Pancreas (tissue), 10 donors: ENCODE measurements at regions not wholly inside any gene's neighbourhood (a gene's known extent, or its start where the extent isn't known, plus 50 kb on each side); places are given as distances from the start of the nearest gene placed in this dataset.

ENCODE experiments used
- ATAC-seq, 4 donors: fragments of 200-7000 bp; cut with Tn5 transposase; one replicate each; pipeline versions ENCODE4 v1.8.0 to v1.9.1; 2020; ENCODE audit warnings: mild to moderate bottlenecking in 4 of 4, moderate library complexity in 4 of 4
- DNase-seq, 6 donors: peaks; one replicate each; pipeline ENCODE4 v3.0.0-alpha.2; 2020
- FAIRE-seq: peaks from 2 replicates; lab custom pipeline; 2012; peaks lifted over from hg19 to GRCh38; lab: Jason Lieb, UNC
- H3K27ac ChIP-seq, 4 donors: fragments of 200-600 bp; sonication (generic); 1 replicate in 3 of 4; 2 replicates in 1 of 4; pipeline versions ENCODE4 v1.5.0 to v1.8.0; 2020
- H3K27me3 ChIP-seq, 4 donors: fragments of 200-600 bp; one replicate each; pipeline ENCODE4 v1.8.0; 2021
- H3K36me3 ChIP-seq, 3 donors: fragments of 200-600 bp; sonication (generic) in 1 of 3; one replicate each; pipeline versions ENCODE4 v1.5.0 to v1.8.0; 2020 to 2021
- H3K4me1 ChIP-seq, 3 donors: fragments of 200-600 bp; one replicate each; pipeline ENCODE4 v1.8.0; 2021
- H3K4me3 ChIP-seq, 4 donors: fragments of 200-600 bp; sonication (generic) in 2 of 4; one replicate each; pipeline versions ENCODE4 v1.5.0 to v1.8.0; 2020 to 2021
- H3K9me3 ChIP-seq, 4 donors: fragments of 200-600 bp; one replicate each; pipeline ENCODE4 v1.8.0; 2021
- WGBS, 2 donors: extraction: QIAGEN DNeasy Blood & Tissue Kit; methylation state at CpG; one replicate each; pipeline ENCODE4 v1.1.7; 2013; 5-methylcytosine and 5-hydroxymethylcytosine counted together
- intact Hi-C, 3 donors: fragments of 100-400 bp; cut with DNase I; formaldehyde crosslinking; loops; one replicate each; pipeline versions ENCODE4 v1.11.1 to v1.14.2; 2022
- TF ChIP-seq, protein P1 (sequence below), 4 donors: fragments of 200-600 bp; sonication (generic) in 3 of 4; IDR thresholded peaks; one replicate each; pipeline versions ENCODE4 v1.5.0 to v1.8.0; 2021; ENCODE audit warnings: antibody characterized with exemption in 4 of 4
- donor health status: healthy with polysubstance abuse.
- donor health status: DM: no; HTN: no; CAD: no; lungs with moderate emphysema.
- donor health status: DM: no; HTN: no; CAD: no.
- donor health status: control.
- donor health status: control.
- donor health status: Bipolar disorder and iron deficiency.
- donor health status: DM: yes; HTN: yes; CAD: no.
- donor health status: DM: no; HTN: no; CAD: no.
- donor health status: DM: no; HTN: no; CAD: no.
- donor health status: DM: yes; HTN: yes; CAD: no.

DNA sequence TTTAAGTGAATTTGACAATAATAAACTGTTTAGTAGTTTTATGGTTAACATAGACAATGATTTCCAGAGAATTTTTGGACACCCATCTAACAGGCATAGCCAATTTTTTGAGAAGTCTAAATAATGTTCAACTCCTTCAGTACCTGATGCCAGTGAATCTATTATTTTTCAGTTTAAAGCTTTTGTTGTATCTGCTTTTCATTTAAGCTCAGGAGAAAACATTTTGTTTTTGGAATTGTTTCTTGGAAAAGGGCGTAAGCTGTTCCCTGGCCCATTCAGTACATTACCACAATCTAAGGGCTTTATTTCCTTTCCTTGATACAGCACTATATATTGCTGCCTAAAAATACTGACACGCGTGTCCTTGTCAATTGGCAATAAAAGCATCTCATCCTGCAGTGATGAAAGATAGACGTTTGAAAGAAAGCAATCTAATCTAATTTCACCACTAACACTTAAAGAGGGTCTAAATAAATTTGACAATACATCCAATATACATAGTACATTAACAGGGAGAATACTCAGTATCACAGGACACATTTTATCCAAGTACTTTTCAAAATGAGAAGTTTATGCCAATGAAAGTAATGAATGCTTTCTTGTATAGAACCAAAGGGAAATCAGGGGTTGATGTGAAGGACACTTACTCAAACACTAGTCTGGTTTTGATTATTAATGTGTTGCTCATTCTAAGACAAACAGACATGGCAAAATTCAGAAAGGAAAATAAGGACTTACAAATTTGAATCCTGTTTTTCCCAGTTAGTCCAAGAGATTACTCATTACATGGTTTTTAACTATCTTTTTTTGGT is 104.2 kb upstream of the LGR5 start:
- no peaks in the 10 kb centered on the region for H3K9me3 ChIP-seq
- WGBS, 2 donors = 79 to 82% methylated on average over 4 of the region's 4 CpGs
- intact Hi-C loops = no loop called here
- H3K4me1 ChIP-seq = no peaks in the 10 kb centered on the region
- FAIRE-seq (no peak), DNase-seq (no peak), ATAC-seq (no peak)
- no peaks in the 10 kb centered on the region for H3K36me3 ChIP-seq
- no peak overlapping the region for H3K27ac ChIP-seq
- H3K4me3 ChIP-seq = no peak overlapping the region
- TF ChIP-seq, protein P1, sequence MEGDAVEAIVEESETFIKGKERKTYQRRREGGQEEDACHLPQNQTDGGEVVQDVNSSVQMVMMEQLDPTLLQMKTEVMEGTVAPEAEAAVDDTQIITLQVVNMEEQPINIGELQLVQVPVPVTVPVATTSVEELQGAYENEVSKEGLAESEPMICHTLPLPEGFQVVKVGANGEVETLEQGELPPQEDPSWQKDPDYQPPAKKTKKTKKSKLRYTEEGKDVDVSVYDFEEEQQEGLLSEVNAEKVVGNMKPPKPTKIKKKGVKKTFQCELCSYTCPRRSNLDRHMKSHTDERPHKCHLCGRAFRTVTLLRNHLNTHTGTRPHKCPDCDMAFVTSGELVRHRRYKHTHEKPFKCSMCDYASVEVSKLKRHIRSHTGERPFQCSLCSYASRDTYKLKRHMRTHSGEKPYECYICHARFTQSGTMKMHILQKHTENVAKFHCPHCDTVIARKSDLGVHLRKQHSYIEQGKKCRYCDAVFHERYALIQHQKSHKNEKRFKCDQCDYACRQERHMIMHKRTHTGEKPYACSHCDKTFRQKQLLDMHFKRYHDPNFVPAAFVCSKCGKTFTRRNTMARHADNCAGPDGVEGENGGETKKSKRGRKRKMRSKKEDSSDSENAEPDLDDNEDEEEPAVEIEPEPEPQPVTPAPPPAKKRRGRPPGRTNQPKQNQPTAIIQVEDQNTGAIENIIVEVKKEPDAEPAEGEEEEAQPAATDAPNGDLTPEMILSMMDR (IDR thresholded peaks at IDR 0.05) = no peak
- no peaks in the 10 kb centered on the region for H3K27me3 ChIP-seq

- TF ChIP-seq, protein P1 (IDR thresholded peaks at IDR 0.05) = no peak
- DNase-seq = no peak
- Histone ChIP-seq H3K36me3 (no peaks in the 10 kb centered on the region), H3K27me3 (no peaks in the 10 kb centered on the region), H3K27ac (no peak overlapping the region), H3K4me1 (no peaks in the 10 kb centered on the region), H3K9me3 (no peaks in the 10 kb centered on the region), H3K4me3 (no peak overlapping the region)
- intact Hi-C loops = no loop called here
- no peak for FAIRE-seq
- 81 to 82% methylated on average over 1 of the region's 1 CpG for WGBS, 2 donors
- no peak for ATAC-seq
Measured at GRCh38 chr12:71333418-71333817, 106.2 kb upstream of the LGR5 start.

DNA sequence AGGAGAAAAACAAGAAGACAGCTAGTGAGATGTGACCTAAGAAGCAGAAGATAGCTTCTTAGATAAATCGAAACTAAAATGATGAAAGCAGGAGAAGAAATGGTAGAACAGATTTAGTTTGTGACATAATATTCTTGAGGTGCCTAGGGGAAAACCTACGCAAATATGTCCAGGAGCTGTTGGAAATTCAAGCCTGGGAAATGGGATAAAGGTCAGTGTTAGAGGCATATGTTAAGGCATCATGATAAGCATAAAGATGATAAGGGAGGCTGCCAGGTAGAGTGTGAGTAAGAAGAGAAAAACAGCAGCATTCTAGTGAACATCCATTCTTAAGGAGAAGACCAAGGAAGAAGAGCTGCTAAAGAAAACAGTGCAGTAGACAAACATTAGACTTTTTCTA is 109.6 kb upstream of the LGR5 start:
- Histone ChIP-seq H3K4me1 (no peaks in the 10 kb centered on the region), H3K27ac (no peak overlapping the region), H3K27me3 (no peaks in the 10 kb centered on the region), H3K4me3 (no peak overlapping the region), H3K9me3 (no peaks in the 10 kb centered on the region), H3K36me3 (no peaks in the 10 kb centered on the region)
- WGBS, 2 donors = 52 to 58% methylated on average over 2 of the region's 2 CpGs
- ATAC-seq = no peak
- TF ChIP-seq, protein P1 (IDR thresholded peaks at IDR 0.05) = no peak
- no peak for FAIRE-seq
- intact Hi-C loops = no loop called here
- no peak for DNase-seq

GRCh38 chr12:71321531-71321930 is 118.1 kb upstream of the LGR5 start:
- FAIRE-seq = no peak
- Histone ChIP-seq H3K9me3 (no peaks in the 10 kb centered on the region), H3K27me3 (no peaks in the 10 kb centered on the region)

GRCh38 chr12:71321130-71321529 is 118.5 kb upstream of the LGR5 start:
- ATAC-seq = no peak
- intact Hi-C loops = no loop called here
- H3K36me3 ChIP-seq = no peaks in the 10 kb centered on the region
- H3K4me1 ChIP-seq = no peaks in the 10 kb centered on the region
- no peak for DNase-seq
- no peak overlapping the region for H3K27ac ChIP-seq
- no peaks in the 10 kb centered on the region for H3K9me3 ChIP-seq
- no peaks in the 10 kb centered on the region for H3K27me3 ChIP-seq
- H3K4me3 ChIP-seq = no peak overlapping the region
- FAIRE-seq = no peak
- TF ChIP-seq, protein P1 (IDR thresholded peaks at IDR 0.05) = no peak
- WGBS, 2 donors = 80 to 89% methylated on average over 1 of the region's 1 CpG

More at GRCh38 chr12:71321531-71321930, 118.1 kb upstream of the LGR5 start:
- no peak overlapping the region for H3K27ac ChIP-seq
- intact Hi-C loops = no loop called here
- no peaks in the 10 kb centered on the region for H3K36me3 ChIP-seq
- DNase-seq (no peak), ATAC-seq (no peak)
- H3K4me1 ChIP-seq = no peaks in the 10 kb centered on the region
- TF ChIP-seq, protein P1 (IDR thresholded peaks at IDR 0.05) = no peak
- no peak overlapping the region for H3K4me3 ChIP-seq
